WTC11 (cell line): ENCODE measurements at regions not wholly inside any gene's neighbourhood (a gene's known extent, or its start where the extent isn't known, plus 50 kb on each side); places are given as distances from the start of the nearest gene placed in this dataset.

ENCODE experiments used
- ATAC-seq: fragments of 200-7000 bp; cut with Tn5 transposase; 2 replicates; pipeline ENCODE4 v1.10.0; 2021; ENCODE audit warnings: mild to moderate bottlenecking, moderate library complexity
- CTCF ChIA-PET: fragments of 300-600 bp; sonication (Branson Sonifier 250); formaldehyde crosslinking; loops from one replicate; lab custom pipeline; 2021; ENCODE audit warnings: antibody characterized with exemption; lab: Charles Lee
- POLR2A ChIA-PET: fragments of 350-600 bp; sonication (Branson Sonifier 250); formaldehyde crosslinking; loops from one replicate; lab custom pipeline; 2021; ENCODE audit warnings: antibody characterized with exemption; lab: Charles Lee
- DNase-seq: peaks from one replicate; pipeline ENCODE4 v3.0.0; 2021; ENCODE audit warnings: low spot score
- H3K27ac Mint-ChIP-seq: 2 replicates; pipeline ENCODE4 v1.8.0; 2021; ENCODE audit warnings: mixed read lengths
- H3K27me3 Mint-ChIP-seq: 2 replicates; pipeline ENCODE4 v1.8.0; 2021; ENCODE audit warnings: low read depth, mild to moderate bottlenecking, moderate library complexity, mixed read lengths
- H3K36me3 Mint-ChIP-seq: 2 replicates; pipeline ENCODE4 v1.8.0; 2021; ENCODE audit warnings: mixed read lengths
- H3K4me1 Mint-ChIP-seq: 2 replicates; pipeline ENCODE4 v1.8.0; 2022; ENCODE audit warnings: mixed read lengths
- H3K4me3 Mint-ChIP-seq: 2 replicates; pipeline ENCODE4 v1.8.0; 2021; ENCODE audit warnings: mild to moderate bottlenecking, moderate library complexity, mixed read lengths
- H3K9me3 Mint-ChIP-seq: 2 replicates; pipeline ENCODE4 v1.8.0; 2021; ENCODE audit warnings: mixed read lengths
- AR ChIP-seq: fragments of 250-450 bp; sonication (Bioruptor Pico); IDR thresholded peaks from 2 replicates; pipeline ENCODE4 v1.9.0; 2021; ENCODE audit warnings: mild to moderate bottlenecking
- CBFB ChIP-seq: sonication (generic); formaldehyde crosslinking; IDR thresholded peaks from 2 replicates; pipeline ENCODE4 v1.8.1; 2022; ENCODE audit warnings: mild to moderate bottlenecking, low read depth, missing genetic modification reagents
- E2F1 ChIP-seq: sonication (generic); formaldehyde crosslinking; IDR thresholded peaks from 2 replicates; pipeline ENCODE4 v1.8.0; 2022; ENCODE audit warnings: mild to moderate bottlenecking, missing genetic modification reagents
- ELF4 ChIP-seq: sonication (generic); formaldehyde crosslinking; IDR thresholded peaks from 2 replicates; pipeline ENCODE4 v1.8.1; 2022; ENCODE audit warnings: low read depth, mild to moderate bottlenecking, moderate library complexity, missing genetic modification reagents
- ESRRA ChIP-seq: sonication (generic); formaldehyde crosslinking; IDR thresholded peaks from 2 replicates; pipeline ENCODE4 v1.8.1; 2022; ENCODE audit warnings: mild to moderate bottlenecking, missing genetic modification reagents, borderline replicate concordance
- FOXP1 ChIP-seq: sonication (generic); formaldehyde crosslinking; IDR thresholded peaks from 2 replicates; pipeline ENCODE4 v1.8.0; 2022; ENCODE audit warnings: missing genetic modification reagents, mild to moderate bottlenecking, moderate library complexity, borderline replicate concordance
- GRHL2 ChIP-seq: fragments of 250-450 bp; sonication (Bioruptor Pico); IDR thresholded peaks from 2 replicates; pipeline ENCODE4 v1.8.0; 2022; ENCODE audit warnings: mild to moderate bottlenecking, moderate library complexity; ENCODE audit not compliant: insufficient replicate concordance, severe bottlenecking
- IRF2 ChIP-seq: sonication (generic); formaldehyde crosslinking; IDR thresholded peaks from 2 replicates; pipeline ENCODE4 v1.8.0; 2022; ENCODE audit warnings: low read depth, missing genetic modification reagents, borderline replicate concordance
- JUN ChIP-seq: sonication (generic); formaldehyde crosslinking; IDR thresholded peaks from 2 replicates; pipeline ENCODE4 v1.8.0; 2023; ENCODE audit warnings: mild to moderate bottlenecking, missing genetic modification reagents
- MLX ChIP-seq: sonication (generic); formaldehyde crosslinking; IDR thresholded peaks from 2 replicates; pipeline ENCODE4 v1.8.1; 2023; ENCODE audit warnings: mild to moderate bottlenecking, missing genetic modification reagents, moderate library complexity
- NFE2L1 ChIP-seq: sonication (generic); formaldehyde crosslinking; IDR thresholded peaks from 2 replicates; pipeline ENCODE4 v1.8.1; 2023; ENCODE audit warnings: missing genetic modification reagents
- NFYB ChIP-seq: sonication (generic); formaldehyde crosslinking; conservative IDR thresholded peaks from 2 replicates; pipeline ENCODE4 v1.8.0; 2022; ENCODE audit warnings: low read depth, missing genetic modification reagents
- OVOL2 ChIP-seq: fragments of 250-450 bp; sonication (Bioruptor Pico); IDR thresholded peaks from 2 replicates; pipeline ENCODE4 v1.9.0; 2021; ENCODE audit warnings: mild to moderate bottlenecking, borderline replicate concordance
- SMAD4 ChIP-seq: sonication (generic); formaldehyde crosslinking; IDR thresholded peaks from 2 replicates; pipeline ENCODE4 v1.8.0; 2022; ENCODE audit warnings: mild to moderate bottlenecking, missing genetic modification reagents
- ZBTB21 ChIP-seq: sonication (generic); formaldehyde crosslinking; IDR thresholded peaks from 2 replicates; pipeline ENCODE4 v1.8.1; 2023; ENCODE audit warnings: mild to moderate bottlenecking, missing genetic modification reagents, borderline replicate concordance
- ZNF138 ChIP-seq: sonication (generic); formaldehyde crosslinking; conservative IDR thresholded peaks from 2 replicates; pipeline ENCODE4 v1.8.1; 2022; ENCODE audit warnings: mild to moderate bottlenecking, moderate library complexity, missing genetic modification reagents
- ZNF263 ChIP-seq: sonication (generic); formaldehyde crosslinking; IDR thresholded peaks from 2 replicates; pipeline ENCODE4 v1.8.1; 2022; ENCODE audit warnings: low read depth, mild to moderate bottlenecking, moderate library complexity, missing genetic modification reagents
- TF ChIP-seq, protein P1 (sequence below): sonication (generic); formaldehyde crosslinking; IDR thresholded peaks from 2 replicates; pipeline ENCODE4 v1.8.1; 2023; ENCODE audit warnings: mild to moderate bottlenecking, missing genetic modification reagents, borderline replicate concordance
- TF ChIP-seq, protein P2 (sequence below): sonication (generic); formaldehyde crosslinking; IDR thresholded peaks from 2 replicates; pipeline ENCODE4 v1.8.1; 2023; ENCODE audit warnings: mild to moderate bottlenecking, missing genetic modification reagents
- TF ChIP-seq, protein P3 (sequence below): sonication (generic); formaldehyde crosslinking; IDR thresholded peaks from 2 replicates; pipeline ENCODE4 v1.8.0; 2023; ENCODE audit warnings: mild to moderate bottlenecking, missing genetic modification reagents
- TF ChIP-seq, protein P4 (sequence below): fragments of 250-450 bp; sonication (Bioruptor Pico); IDR thresholded peaks from 2 replicates; pipeline ENCODE4 v1.9.0; 2021; ENCODE audit warnings: moderate library complexity, mild to moderate bottlenecking, inconsistent platforms, borderline replicate concordance

DNA sequence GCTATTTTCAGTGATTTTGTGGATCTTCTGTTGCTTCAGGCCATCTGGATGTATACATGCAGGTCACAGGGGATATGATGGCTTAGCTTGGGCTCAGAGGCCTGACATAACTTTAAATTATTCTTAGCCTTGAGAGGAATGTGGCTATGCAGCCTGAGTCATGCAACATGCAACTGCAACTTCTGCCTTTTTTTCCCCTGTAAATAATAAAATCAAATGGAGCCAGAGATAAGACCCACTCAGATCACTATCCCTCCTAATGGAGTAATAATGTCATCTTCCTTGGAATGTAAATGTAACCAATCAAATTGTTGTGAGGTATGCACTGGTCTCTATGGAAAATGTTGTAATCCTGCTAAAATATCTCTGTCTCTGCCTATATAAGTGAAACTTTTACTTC is 54.9 kb downstream of the MAGEB17 start:
- peaks cover 21% of the 10 kb centered on the region for H3K9me3 Mint-ChIP-seq
- no peak for ATAC-seq
- peaks cover 7% of the 10 kb centered on the region; the same call in 1 of the 2 replicates for H3K36me3 Mint-ChIP-seq
- POLR2A ChIA-PET: no interaction called here
- no peak overlapping the region for H3K4me3 Mint-ChIP-seq
- DNase-seq: no peak
- H3K27ac Mint-ChIP-seq: no peak overlapping the region
- peaks cover 11% of the 10 kb centered on the region for H3K27me3 Mint-ChIP-seq
- no peaks in the 10 kb centered on the region for H3K4me1 Mint-ChIP-seq
- CTCF ChIA-PET: no interaction called here
- TF ChIP-seq, protein P1, sequence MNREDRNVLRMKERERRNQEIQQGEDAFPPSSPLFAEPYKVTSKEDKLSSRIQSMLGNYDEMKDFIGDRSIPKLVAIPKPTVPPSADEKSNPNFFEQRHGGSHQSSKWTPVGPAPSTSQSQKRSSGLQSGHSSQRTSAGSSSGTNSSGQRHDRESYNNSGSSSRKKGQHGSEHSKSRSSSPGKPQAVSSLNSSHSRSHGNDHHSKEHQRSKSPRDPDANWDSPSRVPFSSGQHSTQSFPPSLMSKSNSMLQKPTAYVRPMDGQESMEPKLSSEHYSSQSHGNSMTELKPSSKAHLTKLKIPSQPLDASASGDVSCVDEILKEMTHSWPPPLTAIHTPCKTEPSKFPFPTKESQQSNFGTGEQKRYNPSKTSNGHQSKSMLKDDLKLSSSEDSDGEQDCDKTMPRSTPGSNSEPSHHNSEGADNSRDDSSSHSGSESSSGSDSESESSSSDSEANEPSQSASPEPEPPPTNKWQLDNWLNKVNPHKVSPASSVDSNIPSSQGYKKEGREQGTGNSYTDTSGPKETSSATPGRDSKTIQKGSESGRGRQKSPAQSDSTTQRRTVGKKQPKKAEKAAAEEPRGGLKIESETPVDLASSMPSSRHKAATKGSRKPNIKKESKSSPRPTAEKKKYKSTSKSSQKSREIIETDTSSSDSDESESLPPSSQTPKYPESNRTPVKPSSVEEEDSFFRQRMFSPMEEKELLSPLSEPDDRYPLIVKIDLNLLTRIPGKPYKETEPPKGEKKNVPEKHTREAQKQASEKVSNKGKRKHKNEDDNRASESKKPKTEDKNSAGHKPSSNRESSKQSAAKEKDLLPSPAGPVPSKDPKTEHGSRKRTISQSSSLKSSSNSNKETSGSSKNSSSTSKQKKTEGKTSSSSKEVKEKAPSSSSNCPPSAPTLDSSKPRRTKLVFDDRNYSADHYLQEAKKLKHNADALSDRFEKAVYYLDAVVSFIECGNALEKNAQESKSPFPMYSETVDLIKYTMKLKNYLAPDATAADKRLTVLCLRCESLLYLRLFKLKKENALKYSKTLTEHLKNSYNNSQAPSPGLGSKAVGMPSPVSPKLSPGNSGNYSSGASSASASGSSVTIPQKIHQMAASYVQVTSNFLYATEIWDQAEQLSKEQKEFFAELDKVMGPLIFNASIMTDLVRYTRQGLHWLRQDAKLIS (CRISPR knock-in tag): no peak
- TF ChIP-seq ZNF263 (CRISPR knock-in tag) (no peak), NFYB (no peak), JUN (no peak), GRHL2 (CRISPR knock-in tag) (no peak), ESRRA (CRISPR knock-in tag) (no peak), IRF2 (CRISPR knock-in tag) (no peak), NFE2L1 (CRISPR knock-in tag) (no peak), SMAD4 (no peak), ZNF138 (CRISPR knock-in tag) (no peak)
- TF ChIP-seq, all 79 proteins: peak for 0

DNA sequence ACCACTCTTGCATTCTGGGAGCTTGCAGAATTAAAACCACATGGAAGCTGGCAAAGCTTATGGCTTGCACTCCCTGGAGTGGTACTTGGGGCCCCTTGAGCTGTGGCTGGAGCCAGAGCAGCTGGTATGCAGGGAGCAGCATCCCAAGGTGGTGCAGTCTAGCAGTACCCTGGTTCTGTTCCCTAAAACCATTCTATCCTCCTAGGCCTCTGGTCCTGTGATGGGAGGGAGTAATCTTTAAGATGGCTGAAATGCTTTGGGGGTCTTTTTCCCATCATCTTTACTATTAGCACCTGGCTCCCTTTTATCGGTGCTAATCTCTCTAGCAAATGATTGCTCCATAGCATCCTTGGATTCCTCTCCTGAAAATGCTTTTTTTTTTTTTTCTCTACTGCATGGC is 56.1 kb downstream of the MAGEB17 start:
- ChIA-PET POLR2A (no interaction called here), CTCF (no interaction called here)
- DNase-seq (no peak), ATAC-seq (no peak)
- H3K9me3 Mint-ChIP-seq: peaks cover 21% of the 10 kb centered on the region
- peaks cover 8% of the 10 kb centered on the region for H3K4me1 Mint-ChIP-seq
- peaks cover 7% of the 10 kb centered on the region; the same call in 1 of the 2 replicates for H3K36me3 Mint-ChIP-seq
- no peak overlapping the region for H3K27ac Mint-ChIP-seq
- H3K4me3 Mint-ChIP-seq: no peak overlapping the region
- H3K27me3 Mint-ChIP-seq: peaks cover 11% of the 10 kb centered on the region
- TF ChIP-seq ELF4 (no peak), E2F1 (no peak), FOXP1 (no peak), CBFB (CRISPR knock-in tag) (no peak), ZBTB21 (CRISPR knock-in tag) (no peak), ZNF138 (CRISPR knock-in tag) (no peak), MLX (no peak), AR (CRISPR knock-in tag) (no peak), GRHL2 (CRISPR knock-in tag) (no peak), OVOL2 (CRISPR knock-in tag) (no peak)
- TF ChIP-seq, protein P2, sequence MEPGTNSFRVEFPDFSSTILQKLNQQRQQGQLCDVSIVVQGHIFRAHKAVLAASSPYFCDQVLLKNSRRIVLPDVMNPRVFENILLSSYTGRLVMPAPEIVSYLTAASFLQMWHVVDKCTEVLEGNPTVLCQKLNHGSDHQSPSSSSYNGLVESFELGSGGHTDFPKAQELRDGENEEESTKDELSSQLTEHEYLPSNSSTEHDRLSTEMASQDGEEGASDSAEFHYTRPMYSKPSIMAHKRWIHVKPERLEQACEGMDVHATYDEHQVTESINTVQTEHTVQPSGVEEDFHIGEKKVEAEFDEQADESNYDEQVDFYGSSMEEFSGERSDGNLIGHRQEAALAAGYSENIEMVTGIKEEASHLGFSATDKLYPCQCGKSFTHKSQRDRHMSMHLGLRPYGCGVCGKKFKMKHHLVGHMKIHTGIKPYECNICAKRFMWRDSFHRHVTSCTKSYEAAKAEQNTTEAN (CRISPR knock-in tag): no peak
- TF ChIP-seq, protein P3, sequence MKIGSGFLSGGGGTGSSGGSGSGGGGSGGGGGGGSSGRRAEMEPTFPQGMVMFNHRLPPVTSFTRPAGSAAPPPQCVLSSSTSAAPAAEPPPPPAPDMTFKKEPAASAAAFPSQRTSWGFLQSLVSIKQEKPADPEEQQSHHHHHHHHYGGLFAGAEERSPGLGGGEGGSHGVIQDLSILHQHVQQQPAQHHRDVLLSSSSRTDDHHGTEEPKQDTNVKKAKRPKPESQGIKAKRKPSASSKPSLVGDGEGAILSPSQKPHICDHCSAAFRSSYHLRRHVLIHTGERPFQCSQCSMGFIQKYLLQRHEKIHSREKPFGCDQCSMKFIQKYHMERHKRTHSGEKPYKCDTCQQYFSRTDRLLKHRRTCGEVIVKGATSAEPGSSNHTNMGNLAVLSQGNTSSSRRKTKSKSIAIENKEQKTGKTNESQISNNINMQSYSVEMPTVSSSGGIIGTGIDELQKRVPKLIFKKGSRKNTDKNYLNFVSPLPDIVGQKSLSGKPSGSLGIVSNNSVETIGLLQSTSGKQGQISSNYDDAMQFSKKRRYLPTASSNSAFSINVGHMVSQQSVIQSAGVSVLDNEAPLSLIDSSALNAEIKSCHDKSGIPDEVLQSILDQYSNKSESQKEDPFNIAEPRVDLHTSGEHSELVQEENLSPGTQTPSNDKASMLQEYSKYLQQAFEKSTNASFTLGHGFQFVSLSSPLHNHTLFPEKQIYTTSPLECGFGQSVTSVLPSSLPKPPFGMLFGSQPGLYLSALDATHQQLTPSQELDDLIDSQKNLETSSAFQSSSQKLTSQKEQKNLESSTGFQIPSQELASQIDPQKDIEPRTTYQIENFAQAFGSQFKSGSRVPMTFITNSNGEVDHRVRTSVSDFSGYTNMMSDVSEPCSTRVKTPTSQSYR (CRISPR knock-in tag): no peak
- TF ChIP-seq, protein P4, sequence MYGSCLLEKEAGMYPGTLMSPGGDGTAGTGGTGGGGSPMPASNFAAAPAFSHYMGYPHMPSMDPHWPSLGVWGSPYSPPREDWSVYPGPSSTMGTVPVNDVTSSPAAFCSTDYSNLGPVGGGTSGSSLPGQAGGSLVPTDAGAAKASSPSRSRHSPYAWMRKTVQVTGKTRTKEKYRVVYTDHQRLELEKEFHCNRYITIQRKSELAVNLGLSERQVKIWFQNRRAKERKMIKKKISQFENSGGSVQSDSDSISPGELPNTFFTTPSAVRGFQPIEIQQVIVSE (CRISPR knock-in tag): no peak
